IMR-90 (cell line): ENCODE measurements at regions not wholly inside any gene's neighbourhood (a gene's known extent, or its start where the extent isn't known, plus 50 kb on each side); places are given as distances from the start of the nearest gene placed in this dataset.

Experiments
- ATAC-seq: fragments of 200-7000 bp; cut with Tn5 transposase; 2 replicates; pipeline ENCODE4 v1.9.1; 2020; ENCODE audit warnings: low read depth, mild to moderate bottlenecking, moderate library complexity
- BruUV-seq: library from RNA; stranded (reverse); fragments of 400-500 nt; replicated peaks from 2 replicates; lab custom pipeline; 2021; lab: Mats Ljungman, UMichigan
- CTCF ChIA-PET: fragments of 300-600 bp; formaldehyde crosslinking; extraction: SDS; loops from one replicate; lab custom pipeline; 2021; ENCODE audit warnings: antibody characterized with exemption; lab: Yijun Ruan, JAX
- POLR2A ChIA-PET: fragments of 300-600 bp; sonication (Branson Sonifier 250); formaldehyde crosslinking; loops from one replicate; lab custom pipeline; 2022; ENCODE audit warnings: antibody characterized with exemption; ENCODE audit not compliant: unreplicated experiment; lab: Charles Lee
- DNase-seq: peaks from one replicate; pipeline ENCODE4 v3.0.0; 2013
- H2AFZ ChIP-seq: replicated peaks from 2 replicates; pipeline ENCODE3; 2013; ENCODE audit warnings: low read length, mild to moderate bottlenecking; ENCODE audit not compliant: poor library complexity
- H2AK5ac ChIP-seq: 2 replicates; pipeline ENCODE4 v1.6.1; 2013; ENCODE audit warnings: low read depth, low read length, inconsistent platforms
- H2AK9ac ChIP-seq: replicated peaks from 2 replicates; pipeline ENCODE3; 2013; ENCODE audit warnings: mild to moderate bottlenecking, low read depth, low read length, moderate library complexity; ENCODE audit not compliant: poor library complexity
- H2BK120ac ChIP-seq: 2 replicates; pipeline ENCODE4 v1.6.1; 2013; ENCODE audit warnings: low read depth, low read length, inconsistent platforms
- H2BK15ac ChIP-seq: 3 replicates; pipeline ENCODE4 v1.6.1; 2013; ENCODE audit warnings: low read depth, low read length, inconsistent platforms
- H2BK20ac ChIP-seq: 2 replicates; pipeline ENCODE4 v1.6.1; 2013; ENCODE audit warnings: low read depth, mild to moderate bottlenecking, inconsistent platforms, low read length, moderate library complexity
- H2BK5ac ChIP-seq: 2 replicates; pipeline ENCODE4 v1.6.1; 2013; ENCODE audit warnings: mild to moderate bottlenecking, low read depth, low read length, inconsistent platforms; ENCODE audit not compliant: poor library complexity, severe bottlenecking
- H3K14ac ChIP-seq: replicated peaks from 2 replicates; pipeline ENCODE4 v1.6.1; 2013; ENCODE audit warnings: low read depth, low read length, inconsistent platforms
- H3K18ac ChIP-seq: 2 replicates; pipeline ENCODE4 v1.6.1; 2013; ENCODE audit warnings: low read depth, low read length, control low read depth
- H3K23ac ChIP-seq: 2 replicates; pipeline ENCODE4 v1.6.1; 2013; ENCODE audit warnings: low read depth, low read length, inconsistent platforms
- H3K27ac ChIP-seq: 2 replicates; pipeline ENCODE4 v1.5.1; 2013; ENCODE audit warnings: mild to moderate bottlenecking, control low read depth, low read length; ENCODE audit not compliant: insufficient read depth
- H3K27me3 ChIP-seq: 2 replicates; pipeline ENCODE4 v1.6.1; 2013; ENCODE audit warnings: low read length; ENCODE audit not compliant: control insufficient read depth, insufficient read depth
- H3K36me3 ChIP-seq: 2 replicates; pipeline ENCODE4 v1.6.1; 2013; ENCODE audit warnings: low read length, mixed read lengths; ENCODE audit not compliant: control insufficient read depth, insufficient read depth
- H3K4ac ChIP-seq: 2 replicates; pipeline ENCODE4 v1.6.1; 2013; ENCODE audit warnings: low read depth, low read length, inconsistent platforms
- H3K4me1 ChIP-seq: 2 replicates; pipeline ENCODE4 v1.6.1; 2013; ENCODE audit warnings: low read length, mixed read lengths; ENCODE audit not compliant: control insufficient read depth, insufficient read depth
- H3K4me2 ChIP-seq: 2 replicates; pipeline ENCODE4 v1.6.1; 2013; ENCODE audit warnings: low read depth, mild to moderate bottlenecking, control low read depth, low read length, moderate library complexity
- H3K4me3 ChIP-seq: 2 replicates; pipeline ENCODE4 v1.5.1; 2013; ENCODE audit warnings: low read depth, mild to moderate bottlenecking, control low read depth, low read length, moderate library complexity; ENCODE audit not compliant: insufficient read depth
- H3K56ac ChIP-seq: 2 replicates; pipeline ENCODE4 v1.6.1; 2013; ENCODE audit warnings: low read length, inconsistent platforms; ENCODE audit not compliant: insufficient read depth; ENCODE audit errors: extremely low read depth
- H3K79me1 ChIP-seq, 2 experiments: 2 replicates each; pipeline ENCODE4 v1.6.1; 2013; ENCODE audit warnings: low read length in 2 of 2, inconsistent platforms in 1 of 2, low read depth in 1 of 2
- H3K9ac ChIP-seq: 2 replicates; pipeline ENCODE4 v1.6.1; 2013; ENCODE audit warnings: low read depth, low read length, control low read depth
- H3K9me1 ChIP-seq: 2 replicates; pipeline ENCODE4 v1.6.1; 2013; ENCODE audit warnings: low read length, inconsistent platforms; ENCODE audit not compliant: insufficient read depth
- H3K9me3 ChIP-seq: 2 replicates; pipeline ENCODE4 v1.6.1; 2013; ENCODE audit warnings: low read length; ENCODE audit not compliant: control insufficient read depth, insufficient read depth
- H4K20me1 ChIP-seq: 2 replicates; pipeline ENCODE4 v1.6.1; 2013; ENCODE audit warnings: low read length, inconsistent platforms; ENCODE audit not compliant: insufficient read depth
- H4K5ac ChIP-seq: 2 replicates; pipeline ENCODE4 v1.6.1; 2013; ENCODE audit warnings: mild to moderate bottlenecking, low read depth, low read length, control low read depth
- H4K8ac ChIP-seq, 2 experiments: 2 replicates each; pipeline ENCODE4 v1.6.1; 2013; ENCODE audit warnings: low read depth in 2 of 2, low read length in 2 of 2, control low read depth in 1 of 2, inconsistent platforms in 1 of 2
- H4K91ac ChIP-seq: 2 replicates; pipeline ENCODE4 v1.6.1; 2013; ENCODE audit warnings: low read depth, low read length, inconsistent platforms; ENCODE audit not compliant: insufficient read depth
- BHLHE40 ChIP-seq: fragments of 150-350 bp; IDR thresholded peaks from 2 replicates; pipeline ENCODE4 v1.6.1; 2016; ENCODE audit warnings: mild to moderate bottlenecking, low read depth, low read length
- CEBPB ChIP-seq: IDR thresholded peaks from 2 replicates; pipeline ENCODE4 v1.6.1; 2012; ENCODE audit warnings: low read depth, low read length, improper control_type of control experiment
- CHD1 ChIP-seq: IDR thresholded peaks from 2 replicates; pipeline ENCODE4 v1.6.1; 2012; ENCODE audit warnings: low read depth, low read length, improper control_type of control experiment
- CTCF ChIP-seq: conservative IDR thresholded peaks from 2 replicates; pipeline ENCODE4 v1.5.1; 2012; ENCODE audit warnings: mild to moderate bottlenecking, low read depth, low read length, improper control_type of control experiment
- ELK1 ChIP-seq: fragments of 150-350 bp; IDR thresholded peaks from 2 replicates; pipeline ENCODE4 v1.6.1; 2016; ENCODE audit warnings: low read depth, mild to moderate bottlenecking, low read length, moderate library complexity, borderline replicate concordance
- MXI1 ChIP-seq: IDR thresholded peaks from 2 replicates; pipeline ENCODE4 v1.6.1; 2012; ENCODE audit warnings: low read depth, mild to moderate bottlenecking, low read length, moderate library complexity, borderline replicate concordance
- RAD21 ChIP-seq: IDR thresholded peaks from 2 replicates; pipeline ENCODE4 v1.6.1; 2012; ENCODE audit warnings: low read length, improper control_type of control experiment
- RCOR1 ChIP-seq: IDR thresholded peaks from 2 replicates; pipeline ENCODE4 v1.6.1; 2012; ENCODE audit warnings: mild to moderate bottlenecking, low read length, improper control_type of control experiment; ENCODE audit not compliant: insufficient replicate concordance
- SMC3 ChIP-seq: fragments of 150-350 bp; IDR thresholded peaks from 2 replicates; pipeline ENCODE4 v1.6.1; 2016; ENCODE audit warnings: low read depth, mild to moderate bottlenecking, antibody characterized with exemption, low read length, moderate library complexity
- USF2 ChIP-seq: fragments of 150-350 bp; IDR thresholded peaks from 2 replicates; pipeline ENCODE4 v1.6.1; 2017; ENCODE audit warnings: mild to moderate bottlenecking, antibody characterized with exemption, low read length, low read depth
- dilution Hi-C: fragments of 300-500 bp; cut with HindIII; formaldehyde crosslinking; loops from one replicate; pipeline ENCODE4 v1.14.3; 2018; ENCODE audit warnings: low sequenced_read_pairs; ENCODE audit not compliant: unreplicated experiment
- in situ Hi-C: fragments of 300-500 bp; cut with MboI; formaldehyde crosslinking; loops from 3 replicates; pipeline ENCODE4 v1.14.3; 2019; ENCODE audit warnings: low sequenced_read_pairs, inconsistent platforms, mixed read lengths
- intact Hi-C: fragments of 100-400 bp; cut with micrococcal nuclease; formaldehyde crosslinking; loops from 2 replicates; pipeline ENCODE4 v1.10.0; 2022

GRCh38 chr13:55560331-55560730 is 1580.4 kb upstream of the PRR20A start:
- H3K27ac ChIP-seq, result no peak overlapping the region
- H2AK5ac ChIP-seq, result no peak overlapping the region
- ChIA-PET CTCF (no interaction called here), POLR2A (no interaction called here)
- ATAC-seq (no peak), DNase-seq (no peak)
- H3K4me2 ChIP-seq, result no peak overlapping the region
- no peaks in the 10 kb centered on the region for H3K36me3 ChIP-seq
- H3K9me1 ChIP-seq, result no peaks in the 10 kb centered on the region
- no peaks in the 10 kb centered on the region for H4K20me1 ChIP-seq
- H3K18ac ChIP-seq, result no peak overlapping the region
- no peak overlapping the region for H3K9ac ChIP-seq
- H3K9me3 ChIP-seq, result peaks cover 7% of the 10 kb centered on the region; the same call in 1 of the 2 replicates
- no peaks in the 10 kb centered on the region for H3K27me3 ChIP-seq
- no peak overlapping the region for H3K56ac ChIP-seq
- in situ Hi-C loops (no loop called here), dilution Hi-C loops (no loop called here), intact Hi-C loops (no loop called here)
- H2BK20ac ChIP-seq, result no peak overlapping the region
- H3K79me1 ChIP-seq, result no peaks in the 10 kb centered on the region
- H4K91ac ChIP-seq, result no peak overlapping the region
- H2AFZ ChIP-seq, result no peak overlapping the region
- no peak overlapping the region for H3K4me3 ChIP-seq
- H3K23ac ChIP-seq, result no peak overlapping the region
- BruUV-seq, result no TSS peak
- no peaks in the 10 kb centered on the region for H3K4me1 ChIP-seq
- H4K8ac ChIP-seq, result no peak overlapping the region
- H2BK5ac ChIP-seq, result no peak overlapping the region
- no peak overlapping the region for H2BK120ac ChIP-seq
- H3K4ac ChIP-seq, result no peak overlapping the region
- H2AK9ac ChIP-seq, result no peak overlapping the region
- H2BK15ac ChIP-seq, result no peak overlapping the region
- no peak for TF ChIP-seq USF2
- TF ChIP-seq SMC3, result no peak
- TF ChIP-seq ELK1, result no peak
- no peak for TF ChIP-seq MXI1
- TF ChIP-seq BHLHE40, result no peak
- no peak for TF ChIP-seq RCOR1
- TF ChIP-seq CTCF, result no peak
- TF ChIP-seq RAD21, result no peak
- no peak for TF ChIP-seq CEBPB
- no peak for TF ChIP-seq CHD1
- no peak overlapping the region for H4K5ac ChIP-seq
- no peak overlapping the region for H3K14ac ChIP-seq
